WTC11 (cell line): ENCODE measurements at regions not wholly inside any gene's neighbourhood (a gene's known extent, or its start where the extent isn't known, plus 50 kb on each side); places are given as distances from the start of the nearest gene placed in this dataset.

ENCODE experiments used
- CTCF ChIP-seq: fragments of 200-600 bp; IDR thresholded peaks from 2 replicates; pipeline ENCODE4 v1.8.0; 2022; ENCODE audit warnings: antibody characterized with exemption
- IRF1 ChIP-seq: sonication (generic); formaldehyde crosslinking; IDR thresholded peaks from 2 replicates; pipeline ENCODE4 v1.8.0; 2023; ENCODE audit warnings: missing genetic modification reagents
- PREB ChIP-seq: sonication (generic); formaldehyde crosslinking; IDR thresholded peaks from 2 replicates; pipeline ENCODE4 v1.8.1; 2022; ENCODE audit warnings: mild to moderate bottlenecking, missing genetic modification reagents, moderate library complexity, borderline replicate concordance
- ZMAT4 ChIP-seq: fragments of 250-450 bp; sonication (Bioruptor Pico); IDR thresholded peaks from 2 replicates; pipeline ENCODE4 v1.9.0; 2021; ENCODE audit warnings: mild to moderate bottlenecking
- ZNF121 ChIP-seq: sonication (generic); formaldehyde crosslinking; IDR thresholded peaks from 2 replicates; pipeline ENCODE4 v1.8.0; 2023; ENCODE audit warnings: missing genetic modification reagents

GRCh38 chr3:102810937-102811336, 376.1 kb downstream of the ZPLD1 start:
- TF ChIP-seq CTCF: no peak
- TF ChIP-seq ZMAT4 (CRISPR knock-in tag): no peak
- TF ChIP-seq IRF1 (CRISPR knock-in tag): no peak
- no peak for TF ChIP-seq PREB (CRISPR knock-in tag)
- no peak for TF ChIP-seq ZNF121
